ENCODE measurements at regions not wholly inside any gene's neighbourhood (a gene's known extent, or its start where the extent isn't known, plus 50 kb on each side); places are given as distances from the start of the nearest gene placed in this dataset.

DNA sequence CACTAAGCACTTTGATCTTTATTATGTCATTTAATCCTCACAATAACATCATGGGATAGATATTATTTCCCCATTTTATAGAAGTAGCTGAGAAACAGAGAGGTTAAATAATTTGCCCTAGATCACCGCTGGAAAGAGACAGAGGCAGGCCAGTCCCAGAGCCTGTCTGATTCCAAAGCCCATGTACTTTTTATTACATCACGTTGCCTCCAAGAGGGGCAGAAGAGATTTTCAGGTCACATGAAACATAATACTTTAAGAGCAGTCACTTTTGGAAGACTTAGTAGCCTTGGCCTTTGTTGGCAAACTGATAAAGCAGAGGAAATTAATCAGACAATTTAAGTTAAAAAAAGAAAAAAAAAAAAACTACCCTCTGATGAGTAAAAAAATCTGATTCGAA lies 200.2 kb upstream of the ARHGAP20 start:
- DNase-seq: no peak

DNA sequence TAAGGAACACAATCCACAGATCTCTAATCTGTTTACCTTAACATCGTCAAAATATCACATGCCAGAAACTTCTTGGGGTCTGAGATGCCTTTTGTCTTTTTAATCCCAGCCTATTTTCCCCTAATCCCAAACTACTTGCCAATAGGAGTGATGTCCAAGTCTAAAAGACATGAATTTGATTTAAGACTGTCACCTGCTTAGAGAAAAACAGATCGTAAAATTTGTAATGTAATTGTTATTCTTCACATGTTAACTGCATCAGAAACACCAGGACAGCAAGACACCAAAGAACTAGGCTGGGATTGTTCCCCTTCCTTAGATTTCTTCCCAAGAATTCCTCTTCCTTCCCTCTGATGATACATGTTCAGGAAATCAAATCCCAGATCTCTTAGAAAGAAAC lies 198.1 kb upstream of the ARHGAP20 start:
- DNase-seq: no peak

DNA sequence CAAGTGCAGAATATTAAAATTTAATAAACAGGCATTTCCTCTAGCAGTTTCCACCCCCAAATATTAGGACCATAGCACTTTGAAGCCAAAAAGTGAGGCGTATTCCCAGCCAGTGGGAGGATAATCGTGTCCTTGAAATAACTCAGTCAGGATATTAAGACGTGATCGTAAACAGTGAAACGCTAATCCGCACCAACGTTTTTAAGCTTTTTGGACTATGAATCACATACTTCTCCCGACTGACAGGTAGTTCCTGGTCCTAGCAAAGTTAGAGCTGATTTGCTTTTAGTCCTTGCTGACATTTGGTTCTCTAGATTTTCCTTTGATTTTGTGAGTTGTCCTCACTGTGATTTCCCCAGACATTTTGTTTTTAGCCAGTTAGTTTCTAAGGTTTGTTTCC lies 197.1 kb upstream of the ARHGAP20 start:
- DNase-seq: no peak

DNA sequence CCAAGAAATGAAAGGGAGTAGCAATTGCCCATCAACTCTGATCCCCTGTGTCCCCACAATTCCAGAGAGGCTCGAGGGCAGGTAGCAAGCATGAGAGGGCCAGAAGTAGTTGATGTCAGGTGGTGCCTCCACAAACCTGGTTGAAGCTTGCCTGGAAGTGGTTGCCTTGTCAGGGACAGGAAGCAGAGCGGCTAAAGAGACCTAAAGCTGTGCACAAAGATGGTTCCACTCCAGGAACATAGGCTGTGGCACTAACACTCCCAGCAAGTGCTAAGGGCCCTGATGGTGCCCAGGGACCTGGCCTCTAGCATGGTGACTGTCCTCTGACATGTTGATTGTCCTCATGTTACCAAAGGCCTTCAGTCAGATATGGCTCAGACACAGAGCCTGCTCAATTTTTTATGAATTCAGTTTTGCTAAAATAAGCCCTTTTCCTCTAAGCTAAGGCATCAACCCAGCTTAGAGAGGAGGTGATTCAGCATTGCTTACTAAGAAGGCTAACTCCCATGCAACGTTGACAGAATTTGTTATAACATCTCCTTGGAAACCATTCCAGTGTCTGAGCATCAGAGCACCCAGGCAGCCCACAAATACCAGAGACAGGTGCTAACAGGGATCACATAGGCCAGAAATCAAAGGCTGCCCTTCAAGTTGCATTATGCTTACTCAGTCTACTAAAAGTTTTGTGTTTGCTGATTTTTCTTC lies 196.3 kb upstream of the ARHGAP20 start:
- no peak for DNase-seq

DNA sequence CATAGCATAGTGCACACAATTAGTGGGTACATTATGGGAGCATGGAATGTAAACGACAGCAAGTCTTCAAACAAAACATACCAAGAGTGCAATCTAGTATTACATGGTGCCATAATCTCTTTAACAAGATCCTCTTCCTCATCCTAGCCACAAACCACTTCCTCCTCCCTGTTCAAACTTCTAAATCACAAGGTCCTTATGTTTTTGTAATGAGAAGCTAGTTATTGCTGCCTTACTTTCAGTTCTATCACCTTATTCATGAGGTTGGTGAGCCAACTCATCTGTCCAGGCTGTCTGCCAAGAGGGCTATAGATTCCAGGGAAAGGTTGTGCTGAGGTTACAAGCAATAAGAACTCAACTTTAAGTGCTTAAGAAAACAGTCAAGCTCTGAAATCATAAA lies 195.4 kb upstream of the ARHGAP20 start:
- peak; percentile 88 to 90 for DNase-seq

DNA sequence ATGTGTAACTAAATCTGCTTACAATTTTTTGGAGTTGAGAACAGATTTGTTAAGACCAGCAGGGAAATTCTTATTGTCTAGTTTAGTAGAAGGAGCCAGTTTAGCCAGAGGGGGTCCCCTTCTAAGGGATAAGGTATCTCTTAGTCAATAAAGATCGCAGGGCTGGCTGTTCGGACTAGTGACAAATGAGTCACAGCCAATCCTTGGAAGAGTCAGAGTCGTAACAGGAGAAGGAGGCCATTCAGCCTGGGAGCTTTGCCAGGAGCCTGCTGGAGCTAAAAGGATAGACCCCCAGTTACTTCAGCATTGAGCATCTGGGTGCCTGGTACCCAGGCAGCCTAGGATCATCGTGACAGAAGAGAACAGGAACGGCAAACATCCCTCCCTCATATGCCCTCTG lies 191.6 kb upstream of the ARHGAP20 start:
- no peak for DNase-seq

DNA sequence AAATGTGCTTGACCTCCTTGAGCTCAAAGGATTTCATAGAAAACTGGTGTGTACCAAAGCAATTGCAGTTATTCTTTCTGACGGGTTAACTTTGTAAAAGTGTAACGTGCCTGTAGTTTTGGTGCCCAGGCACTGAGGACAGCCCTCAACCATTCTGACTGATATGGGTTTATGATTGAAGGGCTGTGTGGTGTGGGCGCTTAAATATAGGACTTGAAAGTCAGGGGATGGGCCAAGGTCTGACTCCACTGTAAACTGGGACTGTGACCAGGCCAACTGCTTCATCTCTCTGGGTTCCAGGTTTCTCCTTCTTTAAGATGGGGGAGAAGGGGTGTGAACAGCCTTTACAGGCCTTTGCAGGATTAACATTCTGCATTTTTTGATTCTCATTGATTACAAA lies 191.1 kb upstream of the ARHGAP20 start:
- no peak for DNase-seq

DNA sequence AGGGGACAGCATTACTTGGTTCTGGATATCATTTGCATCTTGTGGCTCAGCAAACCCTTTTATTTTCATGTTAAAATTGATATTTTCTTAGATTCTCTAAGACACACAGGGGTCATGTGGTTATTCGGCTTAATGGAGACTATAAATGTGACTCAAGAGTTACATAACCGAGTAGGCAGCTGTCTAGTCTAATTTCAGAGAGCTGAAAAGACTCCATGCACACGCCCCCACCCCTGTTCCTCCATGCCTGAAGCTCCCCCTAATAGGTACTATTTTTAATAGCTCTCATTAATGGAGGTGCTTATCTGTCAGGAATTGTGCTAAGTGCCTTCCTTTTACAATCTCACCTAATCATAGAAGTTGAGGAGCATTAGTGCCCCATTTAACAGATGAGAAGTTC lies 189.2 kb upstream of the ARHGAP20 start:
- DNase-seq: no peak

DNA sequence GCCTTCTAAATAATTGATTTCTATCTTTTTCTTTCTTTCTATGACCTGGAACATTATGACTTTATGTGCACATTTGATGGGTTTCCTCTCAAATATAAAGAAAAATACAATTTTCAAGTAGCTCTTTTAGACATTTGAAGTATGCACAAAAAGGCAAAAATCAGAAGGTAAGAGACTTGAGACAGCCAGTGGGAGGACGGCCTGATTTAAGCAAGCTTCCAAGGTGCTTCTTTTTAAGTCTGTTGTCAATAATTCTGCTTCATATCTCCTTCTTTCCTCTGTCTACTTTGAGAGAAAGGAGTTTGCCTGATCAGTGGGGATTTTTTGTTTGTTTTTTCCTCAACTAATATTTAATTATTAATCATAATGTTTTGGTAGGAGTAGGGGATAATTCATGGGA lies 188.2 kb upstream of the ARHGAP20 start:
- no peak for DNase-seq

DNA sequence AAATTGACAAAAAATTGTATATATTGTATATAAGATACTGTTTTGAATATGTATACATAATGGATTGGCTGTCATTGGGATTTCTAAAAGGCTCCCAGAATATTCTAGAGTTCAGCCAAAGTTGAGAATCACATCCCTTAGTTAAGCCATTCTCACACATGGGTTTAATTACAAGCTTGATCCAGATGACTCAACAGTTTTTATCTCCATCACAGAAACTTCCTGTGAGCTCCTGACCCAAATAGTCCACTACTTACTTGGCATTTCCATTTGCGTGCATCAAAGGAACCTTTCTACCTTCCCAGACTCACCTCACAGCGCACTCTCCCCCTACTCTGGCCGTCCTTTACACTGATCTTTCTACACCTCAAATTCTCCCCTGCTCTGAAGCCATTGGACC lies 184.8 kb upstream of the ARHGAP20 start:
- DNase-seq: no peak

DNA sequence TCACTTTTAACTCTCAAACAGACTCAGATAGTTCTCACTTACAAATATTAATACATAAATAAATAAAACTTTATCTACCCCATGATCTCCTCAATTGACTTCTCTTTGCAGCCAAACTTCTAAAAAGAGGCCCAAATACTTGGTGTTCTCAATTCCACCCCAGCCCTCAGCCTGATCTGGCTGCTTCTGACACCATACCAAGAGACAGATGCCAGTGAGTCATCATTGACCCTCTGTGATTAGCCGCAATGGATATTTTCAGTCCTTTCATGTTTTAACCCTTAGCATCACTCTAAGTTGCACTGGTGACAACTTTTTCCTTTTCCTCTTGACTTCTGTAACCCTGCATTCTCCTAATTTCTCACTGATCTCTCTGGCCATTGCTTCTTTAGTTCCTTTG lies 184.1 kb upstream of the ARHGAP20 start:
- DNase-seq: no peak

DNA sequence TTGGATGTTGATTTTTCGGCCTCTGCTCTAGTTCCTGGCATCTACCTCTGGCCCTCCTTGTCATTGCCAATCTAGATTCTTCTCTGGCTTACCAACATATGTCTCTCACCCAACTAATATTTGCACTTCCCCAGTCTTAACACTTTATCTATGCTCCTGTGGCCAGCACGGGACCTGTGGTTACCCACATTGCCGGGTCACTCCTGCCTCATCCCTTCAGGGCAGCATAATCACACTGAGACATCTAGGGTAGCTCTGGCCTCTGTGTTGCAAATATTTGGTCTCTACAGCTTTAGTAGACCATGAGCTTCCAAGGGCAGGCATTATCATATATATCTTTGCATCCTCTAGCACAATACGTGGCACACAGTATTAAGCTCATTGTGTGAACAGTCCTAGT lies 182.0 kb upstream of the ARHGAP20 start:
- peak in 1 of 2 experiments; percentile 3 for DNase-seq

DNA sequence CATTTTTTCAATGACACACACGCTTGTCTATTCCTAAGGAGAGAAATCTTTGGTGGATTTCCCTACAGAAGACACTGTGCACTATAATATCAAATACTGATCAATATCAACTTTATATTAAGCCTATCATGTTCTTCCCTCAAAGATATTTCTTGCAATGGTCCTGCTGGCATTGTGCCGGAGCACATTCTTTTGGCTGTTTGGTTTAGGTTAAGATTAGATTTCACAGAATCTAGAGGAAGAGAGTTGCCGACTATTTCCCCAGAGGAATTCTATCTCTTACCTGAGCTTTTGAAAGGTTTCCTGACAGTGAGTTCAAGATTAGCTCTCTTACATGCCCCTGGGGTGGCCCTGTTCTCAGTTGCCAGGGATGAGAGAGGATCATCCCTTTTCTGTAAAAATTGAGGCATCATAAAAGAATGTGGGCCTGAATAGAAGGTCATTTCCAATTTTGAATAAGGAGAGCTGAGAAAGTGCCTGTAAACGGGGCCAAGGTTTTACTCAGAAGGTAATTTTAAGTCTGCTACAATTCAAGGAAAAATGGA lies 180.6 kb upstream of the ARHGAP20 start:
- DNase-seq: no peak

DNA sequence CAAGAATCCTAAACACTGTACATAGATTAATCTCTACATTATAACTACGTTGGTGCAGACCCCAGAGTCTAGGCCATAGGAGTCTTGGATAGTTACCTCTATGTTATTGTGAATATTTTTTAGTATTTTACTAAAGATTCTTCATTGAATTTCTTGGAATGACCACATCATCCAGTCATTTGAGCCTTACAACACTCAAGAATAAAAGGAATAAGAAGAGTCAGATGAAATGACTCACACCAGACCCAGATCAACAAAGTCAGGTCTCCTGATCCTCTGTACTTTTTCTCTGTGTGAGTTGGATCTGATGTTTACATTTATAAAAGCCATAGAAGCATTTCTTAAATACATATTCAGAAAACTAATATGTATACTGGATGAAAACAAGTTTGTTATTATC lies 179.2 kb upstream of the ARHGAP20 start:
- no peak for DNase-seq

DNA sequence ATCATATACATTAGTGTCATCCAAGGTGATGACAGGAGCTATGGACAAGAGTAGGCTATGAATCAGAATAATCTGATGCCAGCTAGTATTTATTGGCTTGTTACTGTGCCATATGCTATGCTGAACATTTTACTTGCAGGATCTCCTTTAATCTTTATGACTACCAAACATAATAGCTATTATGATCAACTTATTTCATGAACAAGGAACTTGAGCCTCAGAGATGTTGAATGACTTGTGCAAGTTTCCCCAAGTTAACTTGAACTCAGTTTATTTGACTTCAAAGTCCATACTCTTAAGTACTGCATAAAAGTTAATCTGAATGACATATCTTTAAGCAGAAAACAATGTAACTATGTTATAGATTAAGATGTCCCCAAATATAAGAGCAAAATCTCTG lies 178.8 kb upstream of the ARHGAP20 start:
- DNase-seq: no peak

DNA sequence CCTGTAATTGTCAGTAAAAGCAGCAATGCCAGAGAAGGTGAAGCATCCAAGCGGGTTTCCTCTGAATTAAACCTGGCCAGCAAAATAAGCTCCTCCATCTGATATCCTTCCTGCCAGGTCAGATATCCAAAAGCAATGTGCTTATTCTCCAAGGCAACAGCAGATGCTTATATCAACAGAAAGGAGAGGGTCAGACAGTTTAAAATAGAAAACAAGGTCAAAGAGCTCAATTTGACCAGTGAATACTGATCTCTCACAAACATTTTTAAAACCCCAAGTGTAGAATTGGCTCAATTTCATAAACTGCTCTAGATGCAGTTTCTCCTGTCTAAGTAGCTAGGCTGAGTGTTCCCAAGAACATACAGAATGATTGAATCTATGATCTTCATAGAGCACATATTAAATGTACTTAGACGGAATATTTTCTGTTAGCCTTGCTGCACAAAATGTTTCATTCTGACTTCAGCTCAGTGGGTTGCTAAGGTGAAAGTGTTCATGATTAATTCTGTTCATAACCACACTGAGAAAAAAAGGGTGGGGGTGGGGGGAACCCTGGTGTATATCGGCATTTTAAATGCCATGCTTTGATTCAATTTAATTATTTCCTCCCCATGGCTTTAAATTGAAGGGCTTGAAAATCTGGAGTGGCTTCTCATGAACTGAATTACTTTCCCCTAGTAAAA lies 174.2 kb upstream of the ARHGAP20 start:
- no peak for DNase-seq

DNA sequence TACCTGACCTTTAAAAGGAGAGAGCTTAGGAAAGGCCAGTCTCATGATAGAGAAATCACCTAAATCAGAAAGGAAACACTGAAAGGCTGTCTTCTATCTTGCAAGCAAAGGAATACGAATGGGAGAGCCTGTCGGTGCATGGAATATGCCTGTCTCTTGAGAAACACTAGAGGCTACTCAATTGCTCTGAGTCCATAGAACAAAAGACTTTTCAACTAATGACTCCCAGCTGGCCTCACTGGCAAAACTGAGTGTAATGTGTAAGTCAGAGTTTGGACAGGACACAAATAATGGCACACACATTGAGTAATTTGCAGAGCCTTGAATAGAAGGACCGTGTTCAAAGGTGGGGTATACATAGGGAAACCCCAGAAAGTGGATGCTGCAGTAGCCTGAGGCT lies 171.0 kb upstream of the ARHGAP20 start:
- DNase-seq: no peak

DNA sequence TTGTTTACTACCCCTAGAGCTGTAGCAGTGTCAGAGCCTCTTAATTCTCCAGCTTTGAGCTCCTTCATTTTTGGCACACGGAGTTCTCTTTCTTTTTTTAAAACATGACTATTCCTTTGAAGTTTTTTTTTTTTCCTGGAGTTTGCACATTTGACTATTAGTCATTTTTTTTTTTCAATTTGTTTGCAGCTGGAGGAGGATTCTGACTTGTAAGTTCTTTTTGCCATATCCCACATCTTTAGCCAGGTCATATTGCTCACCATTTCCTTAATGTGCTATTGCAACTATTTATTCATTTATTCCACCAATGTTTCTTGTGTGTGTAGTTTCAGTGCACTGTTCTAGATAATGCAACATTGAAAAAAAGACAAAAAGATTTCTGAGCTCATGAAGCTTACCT lies 166.3 kb upstream of the ARHGAP20 start:
- DNase-seq: no peak

DNA sequence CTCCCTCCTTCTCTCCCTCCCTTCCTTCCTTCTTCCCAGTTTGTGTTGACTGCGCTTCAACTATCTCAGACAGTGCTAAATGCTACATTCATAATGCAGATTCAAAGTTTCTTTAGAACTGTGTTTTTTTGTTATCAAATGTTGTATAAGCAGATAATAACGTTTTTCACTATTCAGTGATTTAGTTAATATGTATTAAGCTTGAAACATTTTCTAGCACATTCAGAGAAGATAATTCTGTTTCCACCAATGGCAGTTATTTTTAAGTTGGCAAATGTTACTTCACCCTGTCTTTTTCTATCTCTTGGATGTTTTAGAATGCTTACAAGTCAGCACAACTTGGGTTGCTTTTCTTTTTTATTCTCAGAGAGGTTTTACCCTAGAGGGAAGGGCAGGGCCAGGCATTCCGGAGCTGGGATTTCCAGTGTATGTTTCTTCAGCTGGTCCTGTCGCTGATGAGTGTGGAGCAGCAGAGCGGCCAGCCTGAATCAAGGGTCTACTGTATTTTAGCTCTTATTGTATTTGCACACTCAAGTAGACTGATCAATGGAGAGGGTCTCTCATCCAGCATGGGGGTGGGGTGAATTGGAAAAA lies 162.3 kb upstream of the ARHGAP20 start:
- no peak for DNase-seq

DNA sequence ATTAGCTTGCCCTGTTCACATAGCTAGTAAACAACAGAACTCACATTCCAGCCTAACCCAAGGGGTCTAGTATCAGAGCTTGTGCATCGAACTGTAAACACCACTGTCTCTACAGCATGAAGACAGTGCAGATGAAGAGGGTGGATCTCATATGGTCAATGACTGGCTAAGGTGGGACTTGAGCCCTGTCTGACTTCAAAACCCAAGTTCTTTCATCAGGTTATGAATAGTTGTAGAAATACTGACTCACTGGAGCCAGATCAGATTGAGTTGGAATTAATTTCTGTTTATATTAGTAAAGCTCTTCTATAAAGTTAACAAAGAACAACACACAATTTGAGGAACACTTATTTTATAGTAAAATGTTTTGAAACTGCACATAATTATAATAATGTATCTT lies 161.7 kb upstream of the ARHGAP20 start:
- DNase-seq: no peak

DNA sequence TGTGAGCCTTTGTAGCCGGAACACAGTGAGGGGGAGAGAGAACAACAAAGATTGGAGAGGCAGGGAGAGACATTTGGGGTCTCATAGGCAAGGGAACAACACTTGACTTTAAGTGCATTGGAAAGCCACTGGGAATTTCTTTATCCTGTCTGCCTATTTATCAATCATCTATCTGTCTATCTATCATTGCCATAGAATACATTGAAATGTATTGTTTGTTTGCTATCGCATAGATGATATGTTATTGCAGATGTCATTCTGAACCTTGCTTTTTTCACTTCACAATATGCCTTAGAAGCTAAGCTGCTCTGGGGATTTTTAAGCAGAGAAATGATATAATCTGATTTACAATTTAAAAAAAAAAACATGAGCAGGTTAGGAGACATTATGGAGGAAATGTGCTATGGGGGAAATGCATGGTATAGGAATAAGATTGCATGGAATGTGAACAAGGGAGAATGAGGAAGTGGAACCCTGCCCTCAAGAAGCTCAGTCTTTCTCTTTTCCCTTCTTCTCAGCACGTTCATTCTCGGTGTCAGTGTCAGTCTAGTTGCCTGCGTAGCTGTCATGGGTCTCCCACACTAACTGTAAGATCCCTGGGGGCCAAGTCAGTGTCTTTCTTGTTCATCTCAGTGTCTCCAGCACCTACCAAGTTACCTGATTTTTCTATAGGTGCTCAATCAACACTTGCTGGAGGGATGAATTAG lies 158.7 kb upstream of the ARHGAP20 start:
- DNase-seq: no peak

DNA sequence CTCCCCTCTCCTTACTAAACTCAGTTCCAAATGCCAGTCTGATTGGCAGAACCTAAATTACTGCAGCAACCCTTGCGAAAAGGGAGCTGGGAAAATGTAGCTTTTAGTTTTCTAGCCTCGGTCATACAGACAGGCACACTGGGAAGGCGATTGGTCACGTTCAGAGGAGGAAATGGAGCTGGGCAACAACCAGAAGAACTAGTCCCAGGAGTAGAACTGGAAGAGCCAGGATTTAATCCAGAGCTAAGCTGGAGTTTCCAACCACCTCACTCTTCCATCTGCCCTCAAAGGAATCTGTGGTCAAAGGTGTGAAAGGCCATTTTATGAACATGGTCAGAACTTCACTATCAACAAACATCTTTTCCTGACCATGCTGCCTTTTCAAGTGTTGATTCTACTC lies 155.7 kb upstream of the ARHGAP20 start:
- no peak for DNase-seq

DNA sequence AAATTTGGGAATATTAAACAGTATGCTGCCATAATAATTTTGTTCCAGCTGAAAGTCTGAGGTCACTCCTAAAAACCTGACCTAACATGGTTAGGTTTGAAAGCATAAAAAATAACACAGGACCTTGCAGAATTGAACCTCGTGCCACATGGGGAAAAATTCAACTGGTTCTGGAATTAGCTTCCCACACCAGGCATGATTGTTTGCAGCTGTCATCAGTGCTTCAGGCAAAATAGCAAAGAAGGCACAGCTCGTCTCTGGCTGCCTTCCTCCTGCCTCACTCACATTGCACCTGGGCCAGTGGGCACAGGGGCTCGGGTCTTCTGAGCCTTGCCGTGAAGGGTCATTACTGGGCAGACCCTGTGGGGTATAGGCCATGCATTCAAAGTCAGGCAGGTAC lies 153.8 kb upstream of the ARHGAP20 start:
- DNase-seq: no peak

DNA sequence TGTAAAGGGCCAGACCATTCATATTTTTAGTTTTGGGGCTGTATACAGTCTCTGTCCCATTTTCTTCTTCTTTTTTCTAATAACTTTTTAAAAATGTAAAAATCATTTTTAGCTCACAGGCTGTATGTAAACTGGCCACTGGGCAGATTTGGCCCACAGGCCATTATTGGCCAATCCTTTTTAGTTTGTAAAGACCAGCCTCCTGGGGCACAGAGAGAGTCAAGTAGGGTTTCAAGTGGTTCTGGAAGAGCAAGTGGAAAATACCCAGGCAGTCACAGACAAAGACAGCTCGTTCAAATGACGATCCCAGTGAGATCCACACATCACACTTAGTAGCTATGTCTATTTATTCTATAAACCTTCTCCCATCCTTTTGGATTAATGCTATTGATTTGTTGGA lies 150.2 kb upstream of the ARHGAP20 start:
- no peak for DNase-seq

Data from AML-193 (cell line).